Kidney tubule cell (primary cell): ENCODE measurements at regions not wholly inside any gene's neighbourhood (a gene's known extent, or its start where the extent isn't known, plus 50 kb on each side); places are given as distances from the start of the nearest gene placed in this dataset.

ENCODE experiments used
- DNase-seq: peaks from one replicate; pipeline ENCODE4 v3.0.0-alpha.2; 2018; ENCODE audit warnings: low spot score

GRCh38 chr5:160956051-160956450 lies 104.0 kb upstream of the ATP10B start:
- no peak for DNase-seq

GRCh38 chr5:160950311-160950710 lies 98.3 kb upstream of the ATP10B start:
- DNase-seq: no peak

- DNase-seq: no peak
Measured at GRCh38 chr5:160940725-160941124, 88.7 kb upstream of the ATP10B start.

GRCh38 chr5:160938532-160938931 lies 86.5 kb upstream of the ATP10B start:
- peak; percentile 87 for DNase-seq

- DNase-seq: peak; percentile 20
Measured at GRCh38 chr5:160937570-160937969, 85.6 kb upstream of the ATP10B start.

GRCh38 chr5:160935776-160936175 lies 83.8 kb upstream of the ATP10B start:
- no peak for DNase-seq

- no peak for DNase-seq
Measured at GRCh38 chr5:160931283-160931682, 79.3 kb upstream of the ATP10B start.

- peak; percentile 77 for DNase-seq
Measured at GRCh38 chr5:160930406-160930805, 78.4 kb upstream of the ATP10B start.

- no peak for DNase-seq
Measured at GRCh38 chr5:160929906-160930305, 77.9 kb upstream of the ATP10B start.

- no peak for DNase-seq
Measured at GRCh38 chr5:160929360-160929759, 77.3 kb upstream of the ATP10B start.

- peak; percentile 67 for DNase-seq
Measured at GRCh38 chr5:160926428-160926827, 74.4 kb upstream of the ATP10B start.

GRCh38 chr5:160925281-160925680 lies 73.3 kb upstream of the ATP10B start:
- DNase-seq: no peak

- DNase-seq: peak; percentile 39
Measured at GRCh38 chr5:160923936-160924710, 72.1 kb upstream of the ATP10B start.

GRCh38 chr5:160923411-160923810 lies 71.4 kb upstream of the ATP10B start:
- DNase-seq: no peak

GRCh38 chr5:160922311-160922710 lies 70.3 kb upstream of the ATP10B start:
- DNase-seq: no peak

- no peak for DNase-seq
Measured at GRCh38 chr5:160921423-160922285, 69.6 kb upstream of the ATP10B start.

GRCh38 chr5:160919626-160920025 lies 67.6 kb upstream of the ATP10B start:
- no peak for DNase-seq

GRCh38 chr5:160918386-160918785 lies 66.4 kb upstream of the ATP10B start:
- no peak for DNase-seq

- no peak for DNase-seq
Measured at GRCh38 chr5:160906090-160906489, 54.1 kb upstream of the ATP10B start.

GRCh38 chr5:160905285-160905684 lies 53.3 kb upstream of the ATP10B start:
- no peak for DNase-seq

GRCh38 chr5:160904591-160904990 lies 52.6 kb upstream of the ATP10B start:
- DNase-seq: no peak

- no peak for DNase-seq
Measured at GRCh38 chr5:160903551-160903950, 51.5 kb upstream of the ATP10B start.

- no peak for DNase-seq
Measured at GRCh38 chr5:160903076-160903475, 51.1 kb upstream of the ATP10B start.
